WTC11 (cell line): ENCODE measurements at regions not wholly inside any gene's neighbourhood (a gene's known extent, or its start where the extent isn't known, plus 50 kb on each side); places are given as distances from the start of the nearest gene placed in this dataset.

Experiments
- ATF2 ChIP-seq: sonication (generic); formaldehyde crosslinking; IDR thresholded peaks from 2 replicates; pipeline ENCODE4 v1.8.1; 2022; ENCODE audit warnings: low read depth, missing genetic modification reagents, borderline replicate concordance
- CTCF ChIP-seq: fragments of 200-600 bp; IDR thresholded peaks from 2 replicates; pipeline ENCODE4 v1.8.0; 2022; ENCODE audit warnings: antibody characterized with exemption
- E2F5 ChIP-seq: sonication (generic); formaldehyde crosslinking; IDR thresholded peaks from 2 replicates; pipeline ENCODE4 v1.8.1; 2022; ENCODE audit warnings: mild to moderate bottlenecking, moderate library complexity, missing genetic modification reagents
- FOXK1 ChIP-seq: sonication (generic); formaldehyde crosslinking; IDR thresholded peaks from 2 replicates; pipeline ENCODE4 v1.8.0; 2022; ENCODE audit warnings: mild to moderate bottlenecking, moderate library complexity, missing genetic modification reagents
- IRF1 ChIP-seq: sonication (generic); formaldehyde crosslinking; IDR thresholded peaks from 2 replicates; pipeline ENCODE4 v1.8.0; 2023; ENCODE audit warnings: missing genetic modification reagents
- JUN ChIP-seq: sonication (generic); formaldehyde crosslinking; IDR thresholded peaks from 2 replicates; pipeline ENCODE4 v1.8.0; 2023; ENCODE audit warnings: mild to moderate bottlenecking, missing genetic modification reagents
- MAX ChIP-seq: sonication (generic); formaldehyde crosslinking; IDR thresholded peaks from 2 replicates; pipeline ENCODE4 v1.8.0; 2022; ENCODE audit warnings: mild to moderate bottlenecking, missing genetic modification reagents
- NR2C2 ChIP-seq: sonication (generic); formaldehyde crosslinking; IDR thresholded peaks from 2 replicates; pipeline ENCODE4 v1.8.0; 2022; ENCODE audit warnings: mild to moderate bottlenecking, missing genetic modification reagents
- RELA ChIP-seq: sonication (generic); formaldehyde crosslinking; IDR thresholded peaks from 2 replicates; pipeline ENCODE4 v1.8.1; 2022; ENCODE audit warnings: missing genetic modification reagents, mild to moderate bottlenecking, borderline replicate concordance
- SP1 ChIP-seq: sonication (generic); formaldehyde crosslinking; conservative IDR thresholded peaks from 2 replicates; pipeline ENCODE4 v1.8.1; 2022; ENCODE audit warnings: missing genetic modification reagents
- TP53 ChIP-seq: sonication (generic); formaldehyde crosslinking; IDR thresholded peaks from 2 replicates; pipeline ENCODE4 v1.8.1; 2023; ENCODE audit warnings: mild to moderate bottlenecking, missing genetic modification reagents
- USF1 ChIP-seq: sonication (generic); formaldehyde crosslinking; IDR thresholded peaks from 2 replicates; pipeline ENCODE4 v1.8.0; 2022; ENCODE audit warnings: mild to moderate bottlenecking, missing genetic modification reagents
- USF2 ChIP-seq: sonication (generic); formaldehyde crosslinking; IDR thresholded peaks from 2 replicates; pipeline ENCODE4 v1.8.1; 2023; ENCODE audit warnings: mild to moderate bottlenecking, missing genetic modification reagents, moderate library complexity
- TF ChIP-seq, protein P1 (sequence below): sonication (generic); formaldehyde crosslinking; IDR thresholded peaks from 2 replicates; pipeline ENCODE4 v1.8.0; 2023; ENCODE audit warnings: missing genetic modification reagents, mild to moderate bottlenecking, borderline replicate concordance

- no peak for TF ChIP-seq SP1 (CRISPR knock-in tag)
- TF ChIP-seq FOXK1 (CRISPR knock-in tag) = no peak
- no peak for TF ChIP-seq USF1
- no peak for TF ChIP-seq CTCF
- no peak for TF ChIP-seq NR2C2
- TF ChIP-seq USF2 (CRISPR knock-in tag) = no peak
- no peak for TF ChIP-seq E2F5 (CRISPR knock-in tag)
- TF ChIP-seq TP53 = no peak
- TF ChIP-seq MAX = no peak
- no peak for TF ChIP-seq ATF2 (CRISPR knock-in tag)
- TF ChIP-seq, protein P1, sequence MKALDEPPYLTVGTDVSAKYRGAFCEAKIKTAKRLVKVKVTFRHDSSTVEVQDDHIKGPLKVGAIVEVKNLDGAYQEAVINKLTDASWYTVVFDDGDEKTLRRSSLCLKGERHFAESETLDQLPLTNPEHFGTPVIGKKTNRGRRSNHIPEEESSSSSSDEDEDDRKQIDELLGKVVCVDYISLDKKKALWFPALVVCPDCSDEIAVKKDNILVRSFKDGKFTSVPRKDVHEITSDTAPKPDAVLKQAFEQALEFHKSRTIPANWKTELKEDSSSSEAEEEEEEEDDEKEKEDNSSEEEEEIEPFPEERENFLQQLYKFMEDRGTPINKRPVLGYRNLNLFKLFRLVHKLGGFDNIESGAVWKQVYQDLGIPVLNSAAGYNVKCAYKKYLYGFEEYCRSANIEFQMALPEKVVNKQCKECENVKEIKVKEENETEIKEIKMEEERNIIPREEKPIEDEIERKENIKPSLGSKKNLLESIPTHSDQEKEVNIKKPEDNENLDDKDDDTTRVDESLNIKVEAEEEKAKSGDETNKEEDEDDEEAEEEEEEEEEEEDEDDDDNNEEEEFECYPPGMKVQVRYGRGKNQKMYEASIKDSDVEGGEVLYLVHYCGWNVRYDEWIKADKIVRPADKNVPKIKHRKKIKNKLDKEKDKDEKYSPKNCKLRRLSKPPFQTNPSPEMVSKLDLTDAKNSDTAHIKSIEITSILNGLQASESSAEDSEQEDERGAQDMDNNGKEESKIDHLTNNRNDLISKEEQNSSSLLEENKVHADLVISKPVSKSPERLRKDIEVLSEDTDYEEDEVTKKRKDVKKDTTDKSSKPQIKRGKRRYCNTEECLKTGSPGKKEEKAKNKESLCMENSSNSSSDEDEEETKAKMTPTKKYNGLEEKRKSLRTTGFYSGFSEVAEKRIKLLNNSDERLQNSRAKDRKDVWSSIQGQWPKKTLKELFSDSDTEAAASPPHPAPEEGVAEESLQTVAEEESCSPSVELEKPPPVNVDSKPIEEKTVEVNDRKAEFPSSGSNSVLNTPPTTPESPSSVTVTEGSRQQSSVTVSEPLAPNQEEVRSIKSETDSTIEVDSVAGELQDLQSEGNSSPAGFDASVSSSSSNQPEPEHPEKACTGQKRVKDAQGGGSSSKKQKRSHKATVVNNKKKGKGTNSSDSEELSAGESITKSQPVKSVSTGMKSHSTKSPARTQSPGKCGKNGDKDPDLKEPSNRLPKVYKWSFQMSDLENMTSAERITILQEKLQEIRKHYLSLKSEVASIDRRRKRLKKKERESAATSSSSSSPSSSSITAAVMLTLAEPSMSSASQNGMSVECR (CRISPR knock-in tag) = no peak
- TF ChIP-seq JUN (CRISPR knock-in tag) = no peak
- TF ChIP-seq IRF1 (CRISPR knock-in tag) = no peak
- no peak for TF ChIP-seq RELA (CRISPR knock-in tag)
Measured at GRCh38 chr4:8682296-8682695, 89.7 kb downstream of the CPZ start.
